IPS DF 6.9 (cell line): ENCODE measurements at regions not wholly inside any gene's neighbourhood (a gene's known extent, or its start where the extent isn't known, plus 50 kb on each side); places are given as distances from the start of the nearest gene placed in this dataset.

ENCODE experiments used
- DNase-seq: peaks from one replicate; pipeline ENCODE4 v3.0.0-alpha.2; 2013; ENCODE audit warnings: low read depth, low spot score
- H3K27ac ChIP-seq: one replicate; pipeline ENCODE4 v1.5.1; 2013; ENCODE audit warnings: low read length, control low read depth
- H3K27me3 ChIP-seq: 2 replicates; pipeline ENCODE4 v1.6.1; 2013; ENCODE audit warnings: mild to moderate bottlenecking, low read length; ENCODE audit not compliant: control insufficient read depth, insufficient read depth
- H3K36me3 ChIP-seq: 2 replicates; pipeline ENCODE4 v1.6.1; 2013; ENCODE audit warnings: low read length; ENCODE audit not compliant: control insufficient read depth, insufficient read depth
- H3K4me1 ChIP-seq: 2 replicates; pipeline ENCODE4 v1.6.1; 2013; ENCODE audit warnings: low read length; ENCODE audit not compliant: control insufficient read depth, insufficient read depth
- H3K4me3 ChIP-seq: 2 replicates; pipeline ENCODE4 v1.5.1; 2013; ENCODE audit warnings: mild to moderate bottlenecking, low read length
- H3K9me3 ChIP-seq: 2 replicates; pipeline ENCODE4 v1.6.1; 2013; ENCODE audit warnings: low read length, inconsistent platforms; ENCODE audit not compliant: control insufficient read depth, insufficient read depth
- WGBS: extraction: QIAGEN DNeasy Blood & Tissue Kit; methylation state at CpG from one replicate; pipeline ENCODE4 v1.1.7; 2013; ENCODE audit warnings: mixed read lengths, missing lambda C conversion rate; ENCODE audit not compliant: insufficient read length, insufficient coverage; 5-methylcytosine and 5-hydroxymethylcytosine counted together

GRCh38 chr14:46306267-46306666 lies 345.3 kb downstream of the RPL10L start:
- Histone ChIP-seq H3K27me3 (no peaks in the 10 kb centered on the region), H3K4me1 (no peaks in the 10 kb centered on the region), H3K36me3 (no peaks in the 10 kb centered on the region), H3K4me3 (no peak overlapping the region), H3K9me3 (no peaks in the 10 kb centered on the region), H3K27ac (no peak overlapping the region)
- WGBS, result no CpG with 5 or more reads among the region's 2 CpGs
- no peak for DNase-seq

- Histone ChIP-seq H3K4me3 (no peak overlapping the region), H3K27ac (no peak overlapping the region), H3K9me3 (no peaks in the 10 kb centered on the region), H3K36me3 (no peaks in the 10 kb centered on the region), H3K27me3 (no peaks in the 10 kb centered on the region), H3K4me1 (no peaks in the 10 kb centered on the region)
- DNase-seq, result no peak
- 100% methylated on average over 1 of the region's 2 CpGs for WGBS
Measured at GRCh38 chr14:46300765-46301164, 350.8 kb downstream of the RPL10L start.

GRCh38 chr14:46290706-46291105 lies 360.9 kb downstream of the RPL10L start:
- Histone ChIP-seq H3K9me3 (no peaks in the 10 kb centered on the region), H3K4me3 (no peak overlapping the region), H3K27me3 (no peaks in the 10 kb centered on the region), H3K36me3 (no peaks in the 10 kb centered on the region), H3K4me1 (no peaks in the 10 kb centered on the region), H3K27ac (no peak overlapping the region)
- no peak for DNase-seq

- Histone ChIP-seq H3K36me3 (no peaks in the 10 kb centered on the region), H3K27ac (no peak overlapping the region), H3K4me3 (no peak overlapping the region), H3K4me1 (no peaks in the 10 kb centered on the region), H3K9me3 (no peaks in the 10 kb centered on the region), H3K27me3 (no peaks in the 10 kb centered on the region)
- WGBS, result no CpG with 5 or more reads among the region's 1 CpG
- no peak for DNase-seq
Measured at GRCh38 chr14:46279776-46280175, 371.8 kb downstream of the RPL10L start.

GRCh38 chr14:46279327-46279726 lies 372.3 kb downstream of the RPL10L start:
- no peaks in the 10 kb centered on the region for H3K9me3 ChIP-seq
- H3K27me3 ChIP-seq, result no peaks in the 10 kb centered on the region
- no peak overlapping the region for H3K27ac ChIP-seq
- H3K4me1 ChIP-seq, result no peaks in the 10 kb centered on the region
- H3K4me3 ChIP-seq, result no peak overlapping the region
- WGBS, result no CpG with 5 or more reads among the region's 6 CpGs
- no peak for DNase-seq
- no peaks in the 10 kb centered on the region for H3K36me3 ChIP-seq

- Histone ChIP-seq H3K27ac (no peak overlapping the region), H3K9me3 (no peaks in the 10 kb centered on the region), H3K36me3 (no peaks in the 10 kb centered on the region), H3K4me3 (no peak overlapping the region), H3K27me3 (no peaks in the 10 kb centered on the region), H3K4me1 (no peaks in the 10 kb centered on the region)
- WGBS, result no CpG with 5 or more reads among the region's 4 CpGs
- no peak for DNase-seq
Measured at GRCh38 chr14:46259536-46259935, 392.0 kb downstream of the RPL10L start.

GRCh38 chr14:46256381-46256780 lies 395.2 kb downstream of the RPL10L start:
- no peak overlapping the region for H3K27ac ChIP-seq
- H3K27me3 ChIP-seq, result no peaks in the 10 kb centered on the region
- no peak for DNase-seq
- H3K36me3 ChIP-seq, result no peaks in the 10 kb centered on the region
- WGBS, result no CpG with 5 or more reads among the region's 3 CpGs
- no peaks in the 10 kb centered on the region for H3K9me3 ChIP-seq
- no peak overlapping the region for H3K4me3 ChIP-seq
- H3K4me1 ChIP-seq, result no peaks in the 10 kb centered on the region

GRCh38 chr14:46250113-46250703 lies 401.4 kb downstream of the RPL10L start:
- Histone ChIP-seq H3K4me3 (no peak overlapping the region), H3K4me1 (no peaks in the 10 kb centered on the region), H3K27me3 (no peaks in the 10 kb centered on the region), H3K9me3 (no peaks in the 10 kb centered on the region), H3K36me3 (no peaks in the 10 kb centered on the region), H3K27ac (no peak overlapping the region)
- no peak for DNase-seq

GRCh38 chr14:46248001-46248630 lies 403.5 kb downstream of the RPL10L start:
- H3K27me3 ChIP-seq, result no peaks in the 10 kb centered on the region
- no peaks in the 10 kb centered on the region for H3K36me3 ChIP-seq
- no peaks in the 10 kb centered on the region for H3K4me1 ChIP-seq
- no peak for DNase-seq
- H3K9me3 ChIP-seq, result no peaks in the 10 kb centered on the region
- H3K4me3 ChIP-seq, result no peak overlapping the region
- WGBS, result no CpG with 5 or more reads among the region's 1 CpG
- no peak overlapping the region for H3K27ac ChIP-seq

- Histone ChIP-seq H3K4me1 (no peaks in the 10 kb centered on the region), H3K9me3 (no peaks in the 10 kb centered on the region), H3K27me3 (no peaks in the 10 kb centered on the region), H3K27ac (no peak overlapping the region), H3K36me3 (no peaks in the 10 kb centered on the region), H3K4me3 (no peak overlapping the region)
- WGBS, result no CpG with 5 or more reads among the region's 2 CpGs
- DNase-seq, result no peak
Measured at GRCh38 chr14:46245276-46245675, 406.3 kb downstream of the RPL10L start.

GRCh38 chr14:46233786-46234185 lies 417.8 kb downstream of the RPL10L start:
- no peak for DNase-seq
- Histone ChIP-seq H3K36me3 (no peaks in the 10 kb centered on the region), H3K27me3 (no peaks in the 10 kb centered on the region), H3K27ac (no peak overlapping the region), H3K4me1 (no peaks in the 10 kb centered on the region), H3K4me3 (no peak overlapping the region), H3K9me3 (no peaks in the 10 kb centered on the region)
- WGBS, result no CpG with 5 or more reads among the region's 2 CpGs
